Hematopoietic multipotent progenitor cell treated with erythropoietin and hydrocortisone succinate and interleukin-3 and kit ligand, for 6 days (in vitro differentiated cells): ENCODE measurements at regions not wholly inside any gene's neighbourhood (a gene's known extent, or its start where the extent isn't known, plus 50 kb on each side); places are given as distances from the start of the nearest gene placed in this dataset.

Experiments
- DNase-seq: peaks from one replicate; pipeline ENCODE4 v3.0.0-alpha.2; 2015

- no peak for DNase-seq
Measured at GRCh38 chr2:180115675-180116074, 108.6 kb upstream of the CWC22 start.

GRCh38 chr2:180115269-180115668, 108.2 kb upstream of the CWC22 start:
- DNase-seq = no peak

GRCh38 chr2:180111901-180112300, 104.8 kb upstream of the CWC22 start:
- no peak for DNase-seq

- no peak for DNase-seq
Measured at GRCh38 chr2:180110469-180110868, 103.4 kb upstream of the CWC22 start.

GRCh38 chr2:180101846-180102245, 94.7 kb upstream of the CWC22 start:
- no peak for DNase-seq

GRCh38 chr2:180099308-180099707, 92.2 kb upstream of the CWC22 start:
- no peak for DNase-seq

GRCh38 chr2:180085144-180085543, 78.0 kb upstream of the CWC22 start:
- no peak for DNase-seq

GRCh38 chr2:180077295-180077906, 70.3 kb upstream of the CWC22 start:
- DNase-seq = peak; percentile 39

- DNase-seq = no peak
Measured at GRCh38 chr2:180075870-180076269, 68.8 kb upstream of the CWC22 start.

- DNase-seq = no peak
Measured at GRCh38 chr2:180071797-180072196, 64.7 kb upstream of the CWC22 start.

GRCh38 chr2:180063494-180064092, 56.5 kb upstream of the CWC22 start:
- DNase-seq = no peak

- DNase-seq = no peak
Measured at GRCh38 chr2:180062178-180062577, 55.1 kb upstream of the CWC22 start.

- DNase-seq = no peak
Measured at GRCh38 chr2:180061546-180061945, 54.4 kb upstream of the CWC22 start.

GRCh38 chr2:180061085-180061484, 54.0 kb upstream of the CWC22 start:
- DNase-seq = no peak

- DNase-seq = no peak
Measured at GRCh38 chr2:180058993-180059392, 51.9 kb upstream of the CWC22 start.

- no peak for DNase-seq
Measured at GRCh38 chr2:180057706-180058412, 50.8 kb upstream of the CWC22 start.
